ENCODE measurements at regions not wholly inside any gene's neighbourhood (a gene's known extent, or its start where the extent isn't known, plus 50 kb on each side); places are given as distances from the start of the nearest gene placed in this dataset.

DNA sequence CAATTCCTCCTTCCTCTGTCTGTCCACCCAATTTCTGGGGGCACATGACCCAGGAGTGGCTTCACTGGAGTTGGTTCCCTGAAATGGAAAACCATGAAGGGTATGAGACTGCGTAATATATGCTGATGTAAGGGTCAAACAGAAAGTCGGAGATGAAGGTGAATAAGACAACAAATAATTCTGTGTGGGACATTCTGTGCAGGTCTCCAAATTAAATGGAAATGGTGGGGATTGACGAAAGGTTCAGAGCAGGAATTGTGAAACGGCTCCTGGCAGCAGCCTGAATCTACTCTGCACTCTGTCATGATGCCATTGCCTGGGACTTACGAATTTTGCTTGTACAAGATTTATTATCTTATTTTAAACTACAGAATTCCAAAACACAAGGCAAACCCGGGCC, 174.8 kb upstream of the RORA start:
- Histone ChIP-seq H3K9me3 (no peaks in the 10 kb centered on the region), H3K4me1 (no peaks in the 10 kb centered on the region), H3K27ac (no peak overlapping the region), H3K4me3 (no peak overlapping the region), H3K27me3 (peaks cover 0 to 7% (median 0%) of the 10 kb centered on the region in 9 donors), H3K36me3 (no peaks in the 10 kb centered on the region)
- intact Hi-C loops (cut with DNase I): no loop called here
- ATAC-seq (no peak), DNase-seq (no peak)
- TF ChIP-seq, protein P1, sequence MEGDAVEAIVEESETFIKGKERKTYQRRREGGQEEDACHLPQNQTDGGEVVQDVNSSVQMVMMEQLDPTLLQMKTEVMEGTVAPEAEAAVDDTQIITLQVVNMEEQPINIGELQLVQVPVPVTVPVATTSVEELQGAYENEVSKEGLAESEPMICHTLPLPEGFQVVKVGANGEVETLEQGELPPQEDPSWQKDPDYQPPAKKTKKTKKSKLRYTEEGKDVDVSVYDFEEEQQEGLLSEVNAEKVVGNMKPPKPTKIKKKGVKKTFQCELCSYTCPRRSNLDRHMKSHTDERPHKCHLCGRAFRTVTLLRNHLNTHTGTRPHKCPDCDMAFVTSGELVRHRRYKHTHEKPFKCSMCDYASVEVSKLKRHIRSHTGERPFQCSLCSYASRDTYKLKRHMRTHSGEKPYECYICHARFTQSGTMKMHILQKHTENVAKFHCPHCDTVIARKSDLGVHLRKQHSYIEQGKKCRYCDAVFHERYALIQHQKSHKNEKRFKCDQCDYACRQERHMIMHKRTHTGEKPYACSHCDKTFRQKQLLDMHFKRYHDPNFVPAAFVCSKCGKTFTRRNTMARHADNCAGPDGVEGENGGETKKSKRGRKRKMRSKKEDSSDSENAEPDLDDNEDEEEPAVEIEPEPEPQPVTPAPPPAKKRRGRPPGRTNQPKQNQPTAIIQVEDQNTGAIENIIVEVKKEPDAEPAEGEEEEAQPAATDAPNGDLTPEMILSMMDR (IDR thresholded peaks at IDR 0.05): no peak
- no peak for TF ChIP-seq POLR2A (IDR thresholded peaks at IDR 0.05)
- 83 to 89% (median 84%) methylated on average over 6 of the region's 6 CpGs for WGBS, 4 donors

DNA sequence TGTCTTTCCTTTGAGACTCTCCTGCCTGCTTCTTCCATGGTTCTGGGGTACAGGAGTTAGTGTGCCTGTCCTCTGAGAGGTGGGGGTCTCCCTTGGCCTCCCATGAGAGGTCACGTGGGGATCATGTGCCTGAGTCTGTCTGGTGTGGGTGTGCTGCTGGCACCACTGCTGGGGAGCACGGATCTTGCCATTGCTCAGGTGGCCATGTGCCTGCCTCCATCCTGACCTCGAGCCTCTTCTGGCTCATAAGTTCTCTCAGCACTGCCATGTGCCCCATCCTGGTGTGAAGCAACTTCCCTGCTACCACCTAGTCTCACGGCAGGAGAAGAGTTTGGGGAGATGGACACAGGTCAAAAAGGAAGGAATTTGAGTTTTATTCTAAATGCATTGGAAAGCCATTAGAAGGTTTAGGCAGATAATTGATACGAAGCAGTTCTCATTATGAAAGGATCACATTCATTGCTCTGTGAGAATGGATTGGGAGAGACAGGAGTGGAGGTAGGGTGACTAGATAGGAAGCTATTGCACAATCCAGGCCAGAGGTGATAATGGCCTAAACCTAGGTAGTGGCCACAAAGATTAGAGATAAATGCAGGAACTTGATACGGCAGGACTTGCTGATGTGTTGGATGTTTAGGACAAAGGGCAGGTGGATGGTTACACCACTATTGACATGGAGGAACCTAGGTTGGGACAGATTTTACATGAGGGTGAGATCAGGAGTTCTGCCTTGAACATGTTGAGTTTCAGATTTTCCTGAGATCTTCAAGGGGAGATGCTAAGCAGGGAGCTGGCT, 173.0 kb upstream of the RORA start:
- 76 to 80% (median 80%) methylated on average over 6 of the region's 6 CpGs for WGBS, 4 donors
- peaks cover 0 to 7% (median 0%) of the 10 kb centered on the region in 9 donors for H3K27me3 ChIP-seq
- no peak for TF ChIP-seq POLR2A (IDR thresholded peaks at IDR 0.05)
- TF ChIP-seq, protein P1 (IDR thresholded peaks at IDR 0.05): no peak
- ATAC-seq: no peak
- H3K4me1 ChIP-seq: no peaks in the 10 kb centered on the region
- intact Hi-C loops (cut with DNase I): no loop called here
- H3K36me3 ChIP-seq: no peaks in the 10 kb centered on the region
- no peak overlapping the region for H3K27ac ChIP-seq
- no peak for DNase-seq
- no peaks in the 10 kb centered on the region for H3K9me3 ChIP-seq
- H3K4me3 ChIP-seq: no peak overlapping the region

DNA sequence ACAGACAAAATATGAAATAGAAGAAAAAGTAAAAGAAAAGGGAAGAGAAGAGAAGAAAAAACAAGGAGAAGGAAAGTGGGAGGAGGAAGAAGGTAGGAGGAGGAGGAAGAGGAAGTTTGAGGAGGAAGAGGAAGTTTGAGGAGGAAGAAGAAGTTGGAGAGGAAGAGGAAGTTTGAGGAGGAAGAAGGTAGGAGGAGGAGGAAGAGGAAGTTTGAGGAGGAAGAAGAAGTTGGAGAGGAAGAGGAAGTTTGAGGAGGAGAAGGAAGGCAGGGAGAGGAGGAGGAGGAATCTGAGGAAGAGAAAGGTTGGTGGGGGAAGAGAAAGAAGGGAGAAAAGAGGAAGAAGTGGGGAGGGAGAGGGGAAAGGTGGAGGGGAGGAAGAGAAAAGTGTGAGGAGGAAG, 169.2 kb upstream of the RORA start:
- TF ChIP-seq, protein P1 (IDR thresholded peaks at IDR 0.05): no peak
- no peak for TF ChIP-seq POLR2A (IDR thresholded peaks at IDR 0.05)
- DNase-seq (no peak), ATAC-seq (no peak)
- intact Hi-C loops (cut with DNase I): no loop called here
- Histone ChIP-seq H3K9me3 (no peaks in the 10 kb centered on the region), H3K36me3 (no peaks in the 10 kb centered on the region), H3K4me1 (peaks cover 0 to 8% (median 0%) of the 10 kb centered on the region in 12 donors), H3K27me3 (peaks cover 0 to 7% (median 0%) of the 10 kb centered on the region in 9 donors), H3K4me3 (no peak overlapping the region), H3K27ac (no peak overlapping the region)

DNA sequence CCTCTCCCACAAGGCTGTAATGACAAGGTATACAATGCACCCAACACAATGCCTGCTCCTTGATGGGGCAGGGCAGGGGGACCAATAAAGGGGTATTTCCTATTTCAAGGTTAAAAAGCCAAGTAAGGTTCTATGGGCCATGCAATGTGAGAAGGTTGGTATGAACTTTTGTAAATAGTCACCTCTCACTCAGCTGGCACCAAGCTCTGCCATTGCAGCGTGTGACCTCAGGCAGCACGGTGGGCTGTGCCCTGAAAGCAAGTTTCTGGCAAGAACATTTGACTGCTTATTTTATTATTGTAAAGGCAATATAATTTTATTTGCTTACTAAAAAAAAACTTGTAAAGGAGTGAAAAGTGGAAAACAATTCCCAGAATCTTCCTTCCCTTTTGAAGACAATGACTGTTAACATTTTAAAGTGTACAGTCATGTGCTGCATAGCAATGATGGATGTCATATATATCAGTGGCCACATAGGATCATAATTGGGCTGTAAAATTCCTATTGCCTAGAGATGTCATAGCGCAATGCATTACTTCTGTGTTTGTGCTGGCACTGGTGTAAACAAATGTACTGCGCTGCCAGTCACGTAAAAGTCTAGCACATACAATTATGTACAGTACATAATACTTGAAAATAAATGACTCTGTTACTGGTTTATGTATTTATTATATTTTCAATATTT, 167.3 kb upstream of the RORA start:
- no peak overlapping the region for H3K27ac ChIP-seq
- DNase-seq (no peak), ATAC-seq (no peak)
- 87 to 92% (median 91%) methylated on average over 5 of the region's 5 CpGs for WGBS, 4 donors
- no peak for TF ChIP-seq POLR2A (IDR thresholded peaks at IDR 0.05)
- TF ChIP-seq, protein P1 (IDR thresholded peaks at IDR 0.05): no peak
- intact Hi-C loops (cut with DNase I): no loop called here
- no peak overlapping the region for H3K4me3 ChIP-seq
- no peaks in the 10 kb centered on the region for H3K27me3 ChIP-seq
- peaks cover 0 to 10% (median 0%) of the 10 kb centered on the region in 12 donors for H3K4me1 ChIP-seq
- H3K36me3 ChIP-seq: no peaks in the 10 kb centered on the region
- H3K9me3 ChIP-seq: no peaks in the 10 kb centered on the region
